ENCODE measurements at regions not wholly inside any gene's neighbourhood (a gene's known extent, or its start where the extent isn't known, plus 50 kb on each side); places are given as distances from the start of the nearest gene placed in this dataset.
"Not testable (repeated sequence)": the region's sequence is repeated elsewhere in the genome, so short reads cannot be mapped to it uniquely, and the experiment has no call there.

DNA sequence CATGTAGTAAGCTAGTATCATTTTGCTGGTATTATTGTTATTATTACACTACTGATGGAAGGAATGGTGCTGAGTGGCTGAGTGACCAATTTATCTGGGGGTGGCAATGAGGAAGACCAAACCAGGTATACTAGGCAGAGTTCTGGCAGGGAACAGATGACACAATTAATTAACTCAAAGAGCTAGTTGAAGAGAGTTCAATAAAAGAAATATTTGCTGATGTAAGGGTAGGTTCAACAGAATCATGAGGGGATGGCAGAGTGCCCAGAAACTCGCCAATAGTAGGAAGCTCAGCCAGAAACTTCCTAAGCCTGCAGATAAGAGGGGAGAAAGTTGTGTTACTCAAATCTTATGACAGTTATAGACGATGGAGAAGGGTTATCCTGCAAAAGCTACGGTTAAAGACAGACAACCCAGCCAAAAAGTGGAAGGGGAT is 352.5 kb downstream of the KCNJ2 start:
- peak; percentile 5 for DNase-seq
- Mint-ChIP-seq H3K27me3 (ENCODE audit: unreplicated experiment) (no peaks in the 10 kb centered on the region), H3K27ac (ENCODE audit: unreplicated experiment) (no peak overlapping the region), H3K36me3 (ENCODE audit: insufficient read depth, unreplicated experiment) (no peaks in the 10 kb centered on the region), H3K9me3 (ENCODE audit: low read depth, unreplicated experiment) (peaks cover 6% of the 10 kb centered on the region), H3K4me1 (ENCODE audit: low read depth, unreplicated experiment) (no peaks in the 10 kb centered on the region), H3K4me3 (ENCODE audit: low read depth, unreplicated experiment) (no peak overlapping the region)
- intact Hi-C loops (cut with micrococcal nuclease; ENCODE audit: unreplicated experiment): no loop called here
- CTCF ChIA-PET: no interaction called here
- BruUV-seq (replicated peaks): no TSS peak
- TF ChIP-seq, protein P1, sequence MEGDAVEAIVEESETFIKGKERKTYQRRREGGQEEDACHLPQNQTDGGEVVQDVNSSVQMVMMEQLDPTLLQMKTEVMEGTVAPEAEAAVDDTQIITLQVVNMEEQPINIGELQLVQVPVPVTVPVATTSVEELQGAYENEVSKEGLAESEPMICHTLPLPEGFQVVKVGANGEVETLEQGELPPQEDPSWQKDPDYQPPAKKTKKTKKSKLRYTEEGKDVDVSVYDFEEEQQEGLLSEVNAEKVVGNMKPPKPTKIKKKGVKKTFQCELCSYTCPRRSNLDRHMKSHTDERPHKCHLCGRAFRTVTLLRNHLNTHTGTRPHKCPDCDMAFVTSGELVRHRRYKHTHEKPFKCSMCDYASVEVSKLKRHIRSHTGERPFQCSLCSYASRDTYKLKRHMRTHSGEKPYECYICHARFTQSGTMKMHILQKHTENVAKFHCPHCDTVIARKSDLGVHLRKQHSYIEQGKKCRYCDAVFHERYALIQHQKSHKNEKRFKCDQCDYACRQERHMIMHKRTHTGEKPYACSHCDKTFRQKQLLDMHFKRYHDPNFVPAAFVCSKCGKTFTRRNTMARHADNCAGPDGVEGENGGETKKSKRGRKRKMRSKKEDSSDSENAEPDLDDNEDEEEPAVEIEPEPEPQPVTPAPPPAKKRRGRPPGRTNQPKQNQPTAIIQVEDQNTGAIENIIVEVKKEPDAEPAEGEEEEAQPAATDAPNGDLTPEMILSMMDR (IDR thresholded peaks at IDR 0.05; ENCODE audit: unreplicated experiment): no peak

- TF ChIP-seq, protein P1 (IDR thresholded peaks at IDR 0.05; ENCODE audit: unreplicated experiment): no peak
- no peak for DNase-seq
- intact Hi-C loops (cut with micrococcal nuclease; ENCODE audit: unreplicated experiment): no loop called here
- Mint-ChIP-seq H3K4me3 (ENCODE audit: low read depth, unreplicated experiment) (no peak overlapping the region), H3K27me3 (ENCODE audit: unreplicated experiment) (no peaks in the 10 kb centered on the region), H3K36me3 (ENCODE audit: insufficient read depth, unreplicated experiment) (no peaks in the 10 kb centered on the region), H3K9me3 (ENCODE audit: low read depth, unreplicated experiment) (peaks cover 6% of the 10 kb centered on the region), H3K27ac (ENCODE audit: unreplicated experiment) (no peak overlapping the region), H3K4me1 (ENCODE audit: low read depth, unreplicated experiment) (no peaks in the 10 kb centered on the region)
- CTCF ChIA-PET: no interaction called here
- BruUV-seq (replicated peaks): no TSS peak
Observed at GRCh38 chr17:70523426-70523825, 354.1 kb downstream of the KCNJ2 start.

DNA sequence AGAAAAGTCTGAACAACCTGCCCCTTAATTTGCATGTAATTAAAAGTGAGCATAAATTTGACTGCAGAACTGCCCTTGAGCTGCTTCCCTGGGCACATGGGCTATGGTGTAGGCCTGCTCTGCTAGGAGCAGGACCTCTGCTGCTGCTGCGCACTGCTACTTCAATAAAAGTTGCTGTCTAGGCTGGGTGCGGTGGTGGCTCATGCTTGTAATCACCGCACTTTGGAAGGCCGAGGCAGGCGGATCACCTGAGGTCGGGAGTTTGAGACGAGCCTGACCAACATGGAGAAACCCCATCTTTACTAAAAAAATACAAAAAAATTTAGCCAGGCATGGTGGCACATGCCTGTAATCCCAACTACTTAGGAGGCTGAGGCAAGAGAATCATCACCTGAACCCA is 355.7 kb downstream of the KCNJ2 start:
- H3K27me3 Mint-ChIP-seq (ENCODE audit: unreplicated experiment); CTCF ChIA-PET: not testable (repeated sequence)

DNA sequence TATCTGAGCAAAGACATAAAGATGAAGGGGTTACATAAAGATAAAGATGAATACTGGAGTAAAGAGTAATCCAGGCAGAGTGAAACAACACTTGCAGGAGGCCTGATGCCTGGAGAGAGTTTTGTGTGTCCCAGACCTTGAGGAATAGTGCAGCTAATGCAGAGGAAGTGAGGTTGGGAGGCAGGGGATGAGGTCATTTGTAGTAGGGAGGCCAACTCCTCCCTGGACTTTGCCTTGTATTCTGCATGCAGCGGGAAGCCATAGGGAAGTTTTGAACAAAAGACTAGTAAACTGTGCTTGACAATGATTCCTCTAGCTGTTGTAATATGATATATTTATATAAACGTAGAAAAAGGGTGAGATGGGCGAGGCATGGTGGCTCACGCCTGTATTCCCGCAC is 356.6 kb downstream of the KCNJ2 start:
- Mint-ChIP-seq H3K9me3 (ENCODE audit: low read depth, unreplicated experiment) (peaks cover 6% of the 10 kb centered on the region), H3K27me3 (ENCODE audit: unreplicated experiment) (no peaks in the 10 kb centered on the region), H3K4me3 (ENCODE audit: low read depth, unreplicated experiment) (no peak overlapping the region), H3K4me1 (ENCODE audit: low read depth, unreplicated experiment) (no peaks in the 10 kb centered on the region), H3K36me3 (ENCODE audit: insufficient read depth, unreplicated experiment) (no peaks in the 10 kb centered on the region), H3K27ac (ENCODE audit: unreplicated experiment) (no peak overlapping the region)
- BruUV-seq (replicated peaks): no TSS peak
- DNase-seq: no peak
- TF ChIP-seq, protein P1 (IDR thresholded peaks at IDR 0.05; ENCODE audit: unreplicated experiment): no peak
- CTCF ChIA-PET: no interaction called here
- intact Hi-C loops (cut with micrococcal nuclease; ENCODE audit: unreplicated experiment): no loop called here

More for the DNA sequence above, 355.7 kb downstream of the KCNJ2 start:
- BruUV-seq (replicated peaks); H3K9me3 Mint-ChIP-seq (ENCODE audit: low read depth, unreplicated experiment); H3K4me1 Mint-ChIP-seq (ENCODE audit: low read depth, unreplicated experiment); H3K36me3 Mint-ChIP-seq (ENCODE audit: insufficient read depth, unreplicated experiment); H3K27ac Mint-ChIP-seq (ENCODE audit: unreplicated experiment); DNase-seq; H3K4me3 Mint-ChIP-seq (ENCODE audit: low read depth, unreplicated experiment); intact Hi-C loops (cut with micrococcal nuclease; ENCODE audit: unreplicated experiment): not testable (repeated sequence)

GRCh38 chr17:70527364-70527888 is 358.1 kb downstream of the KCNJ2 start:
- DNase-seq: no peak
- Mint-ChIP-seq H3K4me1 (ENCODE audit: low read depth, unreplicated experiment) (no peaks in the 10 kb centered on the region), H3K36me3 (ENCODE audit: insufficient read depth, unreplicated experiment) (no peaks in the 10 kb centered on the region), H3K9me3 (ENCODE audit: low read depth, unreplicated experiment) (peaks cover 10% of the 10 kb centered on the region), H3K4me3 (ENCODE audit: low read depth, unreplicated experiment) (no peak overlapping the region), H3K27me3 (ENCODE audit: unreplicated experiment) (no peaks in the 10 kb centered on the region), H3K27ac (ENCODE audit: unreplicated experiment) (no peak overlapping the region)
- TF ChIP-seq, protein P1 (IDR thresholded peaks at IDR 0.05; ENCODE audit: unreplicated experiment): no peak
- intact Hi-C loops (cut with micrococcal nuclease; ENCODE audit: unreplicated experiment): no loop called here
- no TSS peak for BruUV-seq (replicated peaks)
- CTCF ChIA-PET: no interaction called here
